ENCODE measurements at regions not wholly inside any gene's neighbourhood (a gene's known extent, or its start where the extent isn't known, plus 50 kb on each side); places are given as distances from the start of the nearest gene placed in this dataset.
"Not testable (repeated sequence)": the region's sequence is repeated elsewhere in the genome, so short reads cannot be mapped to it uniquely, and the experiment has no call there.

DNA sequence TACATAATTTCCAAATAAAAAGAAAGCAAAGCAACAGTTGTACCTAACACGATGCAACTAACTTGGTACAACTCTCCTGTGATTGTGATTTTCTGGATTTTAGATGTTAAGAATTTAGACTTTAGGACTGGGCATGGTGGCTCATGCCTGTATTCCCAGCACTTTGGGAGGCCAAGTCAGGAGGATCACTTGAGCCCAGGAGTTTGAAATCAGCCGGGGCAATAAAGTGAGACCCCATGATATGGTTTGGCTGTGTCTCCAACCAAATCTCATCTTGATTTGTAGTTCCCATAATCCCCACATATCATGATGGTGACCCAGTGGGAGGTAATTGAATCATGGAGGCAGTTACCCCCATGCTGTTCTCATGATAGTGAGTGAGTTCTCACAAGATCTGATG lies 5285.6 kb upstream of the TPTE start:
- TF ChIP-seq EZH2phosphoT487 (conservative IDR thresholded peaks at IDR 0.05; ENCODE audit: low read length) = not testable (repeated sequence)
- TF ChIP-seq, protein P1, sequence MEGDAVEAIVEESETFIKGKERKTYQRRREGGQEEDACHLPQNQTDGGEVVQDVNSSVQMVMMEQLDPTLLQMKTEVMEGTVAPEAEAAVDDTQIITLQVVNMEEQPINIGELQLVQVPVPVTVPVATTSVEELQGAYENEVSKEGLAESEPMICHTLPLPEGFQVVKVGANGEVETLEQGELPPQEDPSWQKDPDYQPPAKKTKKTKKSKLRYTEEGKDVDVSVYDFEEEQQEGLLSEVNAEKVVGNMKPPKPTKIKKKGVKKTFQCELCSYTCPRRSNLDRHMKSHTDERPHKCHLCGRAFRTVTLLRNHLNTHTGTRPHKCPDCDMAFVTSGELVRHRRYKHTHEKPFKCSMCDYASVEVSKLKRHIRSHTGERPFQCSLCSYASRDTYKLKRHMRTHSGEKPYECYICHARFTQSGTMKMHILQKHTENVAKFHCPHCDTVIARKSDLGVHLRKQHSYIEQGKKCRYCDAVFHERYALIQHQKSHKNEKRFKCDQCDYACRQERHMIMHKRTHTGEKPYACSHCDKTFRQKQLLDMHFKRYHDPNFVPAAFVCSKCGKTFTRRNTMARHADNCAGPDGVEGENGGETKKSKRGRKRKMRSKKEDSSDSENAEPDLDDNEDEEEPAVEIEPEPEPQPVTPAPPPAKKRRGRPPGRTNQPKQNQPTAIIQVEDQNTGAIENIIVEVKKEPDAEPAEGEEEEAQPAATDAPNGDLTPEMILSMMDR (IDR thresholded peaks at IDR 0.05; ENCODE audit: insufficient read depth, low read length, poor library complexity, severe bottlenecking) = not testable (repeated sequence)
